Endothelial cell of umbilical vein (primary cell): ENCODE measurements at regions not wholly inside any gene's neighbourhood (a gene's known extent, or its start where the extent isn't known, plus 50 kb on each side); places are given as distances from the start of the nearest gene placed in this dataset.

Source experiments
- BruUV-seq: library from RNA; stranded (reverse); fragments of 400-500 nt; replicated peaks from 2 replicates; lab custom pipeline; 2021; lab: Mats Ljungman, UMichigan
- CTCF ChIA-PET: fragments of 300-600, 350-600 bp; sonication (Branson Sonifier 250); formaldehyde crosslinking; loops from one replicate; lab custom pipeline; 2021; ENCODE audit warnings: antibody characterized with exemption, inconsistent platforms; lab: Charles Lee
- POLR2A ChIA-PET: fragments of 300-600, 350-600 bp; sonication (Branson Sonifier 250); formaldehyde crosslinking; loops from one replicate; lab custom pipeline; 2021; ENCODE audit warnings: antibody characterized with exemption, inconsistent platforms; lab: Charles Lee
- DNase-seq: peaks from one replicate; pipeline ENCODE4 v3.0.0-alpha.2; 2011; ENCODE audit warnings: low read depth, low spot score
- FAIRE-seq: peaks from 2 replicates; lab custom pipeline; 2011; peaks lifted over from hg19 to GRCh38; lab: Jason Lieb, UNC
- H2AFZ ChIP-seq: 2 replicates; pipeline ENCODE4 v1.6.0; 2012; ENCODE audit warnings: low read depth, low read length, control low read depth, inconsistent platforms
- H3K27ac ChIP-seq: 2 replicates; pipeline ENCODE4 v1.5.1; 2011; ENCODE audit warnings: low read depth, mild to moderate bottlenecking, control low read depth, low read length, moderate library complexity; ENCODE audit not compliant: insufficient read depth
- H3K27me3 ChIP-seq, 2 experiments: 2 replicates each; pipeline versions ENCODE4 v1.6.0 to v1.6.1; 2011; ENCODE audit warnings: low read length in 2 of 2, mixed read lengths in 1 of 2; ENCODE audit not compliant: control insufficient read depth in 2 of 2, insufficient read depth in 2 of 2
- H3K36me3 ChIP-seq, 2 experiments: 2 replicates in 1 of 2; 3 replicates in 1 of 2; pipeline ENCODE4 v1.5.1; 2011; ENCODE audit warnings: low read length in 2 of 2, mild to moderate bottlenecking in 1 of 2, moderate library complexity in 1 of 2; ENCODE audit not compliant: control insufficient read depth in 2 of 2, insufficient read depth in 2 of 2; ENCODE audit errors: extremely low read depth in 1 of 2
- H3K4me1 ChIP-seq: 3 replicates; pipeline ENCODE4 v1.5.1; 2011; ENCODE audit warnings: mild to moderate bottlenecking, low read length; ENCODE audit not compliant: control insufficient read depth, insufficient read depth; ENCODE audit errors: extremely low read depth
- H3K4me2 ChIP-seq: 2 replicates; pipeline ENCODE4 v1.6.1; 2011; ENCODE audit warnings: low read length, control low read depth, mixed read lengths; ENCODE audit not compliant: insufficient read depth
- H3K4me3 ChIP-seq, 3 experiments: fragments of 200-600 bp in 1 of 3; sonication (generic), shearing (Covaris generic) in 1 of 3; replicated peaks in 1 of 3; 2 replicates each; pipeline ENCODE4 v1.5.1; 2011 to 2016; ENCODE audit warnings: control low read depth in 3 of 3, low read length in 3 of 3, mild to moderate bottlenecking in 2 of 3, inconsistent platforms in 1 of 3, low read depth in 1 of 3, moderate library complexity in 1 of 3; ENCODE audit not compliant: insufficient read depth in 1 of 3
- H3K79me2 ChIP-seq: 2 replicates; pipeline ENCODE4 v1.6.0; 2012; ENCODE audit warnings: low read length, inconsistent platforms; ENCODE audit not compliant: control insufficient read depth, insufficient read depth
- H3K9ac ChIP-seq: replicated peaks from 2 replicates; pipeline ENCODE3; 2011; ENCODE audit warnings: low read length, control low read depth; ENCODE audit not compliant: insufficient read depth; ENCODE audit errors: extremely low read depth
- H3K9me1 ChIP-seq: replicated peaks from 3 replicates; pipeline ENCODE4 v1.6.0; 2011; ENCODE audit warnings: mild to moderate bottlenecking, low read length; ENCODE audit not compliant: control insufficient read depth, insufficient read depth; ENCODE audit errors: extremely low read depth
- H3K9me3 ChIP-seq: replicated peaks from 2 replicates; pipeline ENCODE4 v1.5.1; 2012; ENCODE audit warnings: low read length, inconsistent platforms; ENCODE audit not compliant: control insufficient read depth, insufficient read depth
- H4K20me1 ChIP-seq: replicated peaks from 2 replicates; pipeline ENCODE3; 2011; ENCODE audit warnings: mild to moderate bottlenecking, low read length; ENCODE audit not compliant: control insufficient read depth, insufficient read depth; ENCODE audit errors: extremely low read depth
- EZH2 ChIP-seq: IDR thresholded peaks from 2 replicates; pipeline ENCODE4 v1.6.1; 2012; ENCODE audit warnings: borderline replicate concordance, low read depth, mild to moderate bottlenecking, moderate library complexity, low read length, inconsistent platforms; ENCODE audit not compliant: severe bottlenecking
- FOS ChIP-seq: IDR thresholded peaks from 2 replicates; pipeline ENCODE4 v1.6.1; 2011; ENCODE audit warnings: mild to moderate bottlenecking, low read length, moderate library complexity, borderline replicate concordance; ENCODE audit not compliant: insufficient read depth
- GATA2 ChIP-seq: IDR thresholded peaks from 2 replicates; pipeline ENCODE4 v1.7.0; 2011; ENCODE audit warnings: low read depth, mild to moderate bottlenecking, moderate library complexity, mixed read lengths, low read length; ENCODE audit not compliant: insufficient read length, insufficient read depth
- JUN ChIP-seq: IDR thresholded peaks from 2 replicates; pipeline ENCODE4 v1.6.1; 2011; ENCODE audit warnings: borderline replicate concordance, low read depth; ENCODE audit not compliant: insufficient read length, insufficient read depth
- MYC ChIP-seq: IDR thresholded peaks from one replicate; pipeline ENCODE4 v1.6.1; 2011; ENCODE audit warnings: mild to moderate bottlenecking, low read depth, low read length
- POLR2A ChIP-seq: IDR thresholded peaks from 2 replicates; pipeline ENCODE4 v1.6.1; 2012; ENCODE audit warnings: low read depth, mild to moderate bottlenecking, control low read depth, low read length
- dilution Hi-C: fragments of 300-500 bp; cut with MboI; formaldehyde crosslinking; loops from one replicate; pipeline ENCODE4 v1.15.0; 2019; ENCODE audit warnings: low sequenced_read_pairs; ENCODE audit not compliant: extremely low pct_ligation_motif_present
- intact Hi-C: fragments of 100-400 bp; cut with micrococcal nuclease; formaldehyde crosslinking; loops from one replicate; pipeline ENCODE4 v1.10.0; 2022
- TF ChIP-seq, protein P1 (sequence below), 2 donors: IDR thresholded peaks; 1 replicate in 1 of 2; 2 replicates in 1 of 2; pipeline ENCODE4 v1.5.1; 2011; ENCODE audit warnings: low read length in 2 of 2, mild to moderate bottlenecking in 2 of 2, moderate library complexity in 2 of 2, control low read depth in 1 of 2, inconsistent platforms in 1 of 2, low read depth in 1 of 2; ENCODE audit not compliant: insufficient read depth in 1 of 2; ENCODE audit errors: extremely low read depth in 1 of 2
- TF ChIP-seq, protein P2 (sequence below): IDR thresholded peaks from 2 replicates; pipeline ENCODE4 v1.6.1; 2011; ENCODE audit not compliant: insufficient read depth, insufficient read length

- intact Hi-C loops (no loop called here), dilution Hi-C loops (no loop called here)
- Histone ChIP-seq H3K36me3 (no peaks in the 10 kb centered on the region), H3K4me1 (no peaks in the 10 kb centered on the region), H3K9me1 (no peaks in the 10 kb centered on the region), H2AFZ (no peak overlapping the region), H3K9me3 (no peaks in the 10 kb centered on the region), H3K27ac (no peak overlapping the region), H3K9ac (no peak overlapping the region), H3K4me2 (no peak overlapping the region), H4K20me1 (no peaks in the 10 kb centered on the region), H3K79me2 (no peaks in the 10 kb centered on the region), H3K4me3 (no peak overlapping the region), H3K27me3 (no peaks in the 10 kb centered on the region)
- BruUV-seq: no TSS peak
- CTCF ChIA-PET: no interaction called here
- DNase-seq: no peak
- POLR2A ChIA-PET: no interaction called here
- TF ChIP-seq, protein P1, sequence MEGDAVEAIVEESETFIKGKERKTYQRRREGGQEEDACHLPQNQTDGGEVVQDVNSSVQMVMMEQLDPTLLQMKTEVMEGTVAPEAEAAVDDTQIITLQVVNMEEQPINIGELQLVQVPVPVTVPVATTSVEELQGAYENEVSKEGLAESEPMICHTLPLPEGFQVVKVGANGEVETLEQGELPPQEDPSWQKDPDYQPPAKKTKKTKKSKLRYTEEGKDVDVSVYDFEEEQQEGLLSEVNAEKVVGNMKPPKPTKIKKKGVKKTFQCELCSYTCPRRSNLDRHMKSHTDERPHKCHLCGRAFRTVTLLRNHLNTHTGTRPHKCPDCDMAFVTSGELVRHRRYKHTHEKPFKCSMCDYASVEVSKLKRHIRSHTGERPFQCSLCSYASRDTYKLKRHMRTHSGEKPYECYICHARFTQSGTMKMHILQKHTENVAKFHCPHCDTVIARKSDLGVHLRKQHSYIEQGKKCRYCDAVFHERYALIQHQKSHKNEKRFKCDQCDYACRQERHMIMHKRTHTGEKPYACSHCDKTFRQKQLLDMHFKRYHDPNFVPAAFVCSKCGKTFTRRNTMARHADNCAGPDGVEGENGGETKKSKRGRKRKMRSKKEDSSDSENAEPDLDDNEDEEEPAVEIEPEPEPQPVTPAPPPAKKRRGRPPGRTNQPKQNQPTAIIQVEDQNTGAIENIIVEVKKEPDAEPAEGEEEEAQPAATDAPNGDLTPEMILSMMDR (IDR thresholded peaks at IDR 0.05; ENCODE audit: extremely low read depth in 1 of 2, insufficient read depth in 1 of 2, low read depth in 1 of 2, low read length in 2 of 2): no peak
- no peak for TF ChIP-seq GATA2
- FAIRE-seq: no peak
Measured at GRCh38 chr7:124452186-124452585, 313.4 kb downstream of the GPR37 start.

- dilution Hi-C loops: no loop called here
- ChIA-PET CTCF (no interaction called here), POLR2A (no interaction called here)
- FAIRE-seq (no peak), DNase-seq (no peak)
- H3K9me3 ChIP-seq: no peaks in the 10 kb centered on the region
- BruUV-seq: no TSS peak
- TF ChIP-seq EZH2 (no peak), MYC (no peak), POLR2A (no peak), GATA2 (no peak), FOS (no peak), JUN (no peak)
- TF ChIP-seq, protein P2, sequence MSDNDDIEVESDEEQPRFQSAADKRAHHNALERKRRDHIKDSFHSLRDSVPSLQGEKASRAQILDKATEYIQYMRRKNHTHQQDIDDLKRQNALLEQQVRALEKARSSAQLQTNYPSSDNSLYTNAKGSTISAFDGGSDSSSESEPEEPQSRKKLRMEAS: no peak
- H3K9ac ChIP-seq: no peak overlapping the region
- no peak overlapping the region for H2AFZ ChIP-seq
- intact Hi-C loops: no loop called here
- H3K79me2 ChIP-seq: no peaks in the 10 kb centered on the region
- H3K4me1 ChIP-seq: no peaks in the 10 kb centered on the region
- no peaks in the 10 kb centered on the region for H3K36me3 ChIP-seq
- no peak overlapping the region for H3K4me3 ChIP-seq
- H3K27ac ChIP-seq: no peak overlapping the region
- H3K9me1 ChIP-seq: no peaks in the 10 kb centered on the region
- no peak overlapping the region for H3K4me2 ChIP-seq
- no peaks in the 10 kb centered on the region for H4K20me1 ChIP-seq
- H3K27me3 ChIP-seq: no peaks in the 10 kb centered on the region
Measured at GRCh38 chr7:124449896-124450295, 315.7 kb downstream of the GPR37 start.
